CMK (cell line): ENCODE measurements at regions not wholly inside any gene's neighbourhood (a gene's known extent, or its start where the extent isn't known, plus 50 kb on each side); places are given as distances from the start of the nearest gene placed in this dataset.
"Not testable (repeated sequence)": the region's sequence is repeated elsewhere in the genome, so short reads cannot be mapped to it uniquely, and the experiment has no call there.

Experiments used
- DNase-seq: peaks from one replicate; pipeline ENCODE4 v3.0.0-alpha.2; 2010; ENCODE audit warnings: low read depth

GRCh38 chr5:174916227-174916626 is 191.8 kb downstream of the MSX2 start:
- no peak for DNase-seq

GRCh38 chr5:174911118-174911517 is 186.7 kb downstream of the MSX2 start:
- DNase-seq: no peak

DNA sequence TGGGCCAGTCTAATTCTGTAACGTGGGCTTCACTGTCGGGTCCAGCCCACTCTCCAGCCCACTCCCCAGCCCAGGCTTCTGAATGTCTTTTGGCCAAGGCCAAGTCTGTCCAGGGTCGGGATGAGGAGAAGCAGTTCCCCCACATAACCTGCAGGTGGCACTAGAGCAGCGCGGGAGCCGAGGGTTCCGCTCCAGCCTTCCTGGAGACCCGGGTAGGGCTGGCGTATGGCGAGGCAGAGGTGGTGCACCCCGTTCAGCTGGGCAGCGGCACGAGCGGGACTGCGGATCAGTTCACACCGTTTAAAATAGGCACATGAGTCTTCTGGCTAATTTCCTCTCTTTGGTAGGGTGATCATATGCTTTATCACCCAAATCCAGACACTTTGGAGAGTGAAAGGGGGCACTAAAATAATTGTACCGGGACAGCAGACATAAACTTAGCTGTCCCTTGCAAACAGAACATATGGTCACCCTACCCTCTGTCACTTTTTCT is 185.9 kb downstream of the MSX2 start:
- DNase-seq: peak; percentile 9

DNA sequence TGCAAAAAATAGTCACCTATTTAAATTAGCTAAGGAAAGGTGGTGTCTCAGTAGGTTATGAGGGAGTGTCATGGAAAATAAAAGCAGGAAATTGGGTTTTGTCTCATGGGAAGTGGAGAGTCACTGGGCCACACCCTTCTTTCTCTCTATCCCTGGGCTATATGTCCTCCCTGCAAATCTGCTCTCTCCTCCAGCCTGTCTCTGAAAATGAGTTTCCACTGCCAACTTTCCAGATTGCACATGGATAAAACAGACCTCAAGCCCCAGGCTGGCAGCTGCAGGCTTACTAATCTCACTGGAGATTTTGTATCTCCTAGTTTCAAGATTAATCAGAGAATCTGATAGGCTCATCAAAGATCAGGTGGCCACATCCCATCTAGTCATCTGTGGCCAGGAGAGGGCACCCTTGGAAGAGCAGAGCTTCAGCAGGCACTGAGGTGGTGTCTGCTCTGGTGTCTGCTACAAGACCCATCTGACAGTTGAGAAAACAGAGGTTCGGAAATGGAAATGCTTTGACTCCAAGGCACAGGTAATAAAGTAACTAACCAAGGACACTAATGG is 178.9 kb downstream of the MSX2 start:
- no peak for DNase-seq

DNA sequence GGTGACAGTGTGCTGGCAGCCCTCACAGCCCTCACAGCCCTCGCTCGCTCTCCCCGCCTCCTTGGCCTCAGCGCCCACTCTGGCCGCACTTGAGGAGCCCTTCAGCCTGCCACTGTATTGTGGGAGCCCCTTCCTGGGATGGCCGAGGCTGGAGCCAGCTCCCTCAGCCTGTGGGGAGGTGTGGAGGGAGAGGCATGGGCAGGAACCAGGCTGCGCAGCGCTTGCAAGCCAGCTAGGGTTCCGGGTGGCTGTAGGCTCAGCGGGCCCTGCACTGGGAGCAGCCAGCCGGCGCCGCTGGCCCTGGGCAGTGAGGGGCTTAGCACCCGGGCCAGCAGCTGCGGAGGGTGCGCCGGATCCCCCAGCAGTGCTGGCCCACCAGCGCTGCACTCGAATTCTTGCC is 177.0 kb downstream of the MSX2 start:
- DNase-seq: no peak

DNA sequence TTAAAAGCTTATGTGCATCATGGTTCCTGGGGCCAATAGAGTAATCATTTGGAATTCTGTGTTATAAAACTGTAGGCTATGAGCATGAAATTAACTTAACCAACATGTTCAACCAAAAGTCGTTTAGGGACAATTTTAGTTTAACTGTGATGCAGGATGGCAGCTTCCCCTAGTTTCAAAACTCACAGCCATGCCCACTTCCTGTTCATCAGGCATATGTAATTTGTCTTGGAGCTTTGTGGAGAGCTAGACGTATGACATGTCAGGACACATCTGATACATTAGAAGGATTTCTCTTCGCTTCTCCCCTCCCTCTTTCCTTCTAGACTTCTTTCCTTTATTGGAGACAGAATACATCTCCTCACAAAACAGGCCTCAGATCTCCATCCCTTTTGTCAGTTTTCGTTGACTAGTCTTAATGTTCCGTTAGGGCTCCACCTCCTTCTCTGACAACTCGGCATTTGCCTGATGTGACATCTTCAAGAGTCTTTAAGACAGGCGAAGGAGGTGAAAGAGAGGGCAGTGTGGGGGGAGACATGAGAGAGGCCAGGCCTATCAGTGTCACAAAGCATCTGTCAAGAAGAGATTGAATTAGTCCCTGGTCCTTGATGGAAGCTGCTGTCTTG is 176.0 kb downstream of the MSX2 start:
- DNase-seq: no peak

GRCh38 chr5:174897281-174897950 is 173.0 kb downstream of the MSX2 start:
- DNase-seq: no peak

GRCh38 chr5:174895360-174895759 is 171.0 kb downstream of the MSX2 start:
- DNase-seq: no peak

DNA sequence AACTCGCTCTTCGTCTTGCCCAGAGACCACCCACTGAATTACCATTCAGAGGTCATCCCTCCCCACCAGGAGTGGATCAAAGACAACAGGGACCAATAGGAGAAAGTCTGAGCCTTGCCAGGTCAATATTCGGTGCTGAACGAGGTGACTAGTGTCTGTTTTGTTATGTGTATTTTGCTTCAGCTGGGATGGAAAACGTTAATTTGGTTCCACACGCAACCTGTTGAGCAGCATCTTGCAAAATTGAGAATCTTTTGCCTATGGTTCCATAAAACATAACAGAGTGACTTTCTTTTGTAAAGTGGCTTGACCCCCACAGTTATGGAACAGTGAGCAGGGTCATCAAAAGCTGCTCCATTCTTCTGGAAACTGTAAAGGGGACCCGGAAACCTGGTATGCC is 168.4 kb downstream of the MSX2 start:
- DNase-seq: no peak

- not testable (repeated sequence) for DNase-seq
Observed at GRCh38 chr5:174880412-174881200, 156.2 kb downstream of the MSX2 start.

GRCh38 chr5:174877987-174878386 is 153.6 kb downstream of the MSX2 start:
- no peak for DNase-seq

DNA sequence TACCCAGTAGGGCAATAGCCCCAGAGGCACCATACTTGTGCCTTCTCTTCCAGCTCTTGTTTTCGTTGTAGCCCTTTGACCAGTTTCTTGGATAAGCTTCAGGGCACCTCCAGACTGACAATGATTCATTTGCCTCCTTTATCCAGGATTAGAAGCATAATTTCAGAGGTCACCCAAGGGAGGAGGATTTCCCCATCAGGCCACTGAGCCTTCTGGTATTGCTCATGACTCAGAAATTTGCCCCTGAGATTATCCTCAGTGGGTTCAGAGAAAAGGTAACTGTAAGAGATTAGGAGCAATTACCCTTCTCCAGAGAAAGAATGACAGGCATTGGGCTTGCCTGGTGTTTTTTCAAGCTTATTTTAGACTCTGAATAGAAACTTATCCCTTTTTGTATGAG is 147.9 kb downstream of the MSX2 start:
- DNase-seq: no peak

- no peak for DNase-seq
Observed at GRCh38 chr5:174852143-174852542, 127.8 kb downstream of the MSX2 start.

GRCh38 chr5:174850565-174851169 is 126.3 kb downstream of the MSX2 start:
- no peak for DNase-seq

DNA sequence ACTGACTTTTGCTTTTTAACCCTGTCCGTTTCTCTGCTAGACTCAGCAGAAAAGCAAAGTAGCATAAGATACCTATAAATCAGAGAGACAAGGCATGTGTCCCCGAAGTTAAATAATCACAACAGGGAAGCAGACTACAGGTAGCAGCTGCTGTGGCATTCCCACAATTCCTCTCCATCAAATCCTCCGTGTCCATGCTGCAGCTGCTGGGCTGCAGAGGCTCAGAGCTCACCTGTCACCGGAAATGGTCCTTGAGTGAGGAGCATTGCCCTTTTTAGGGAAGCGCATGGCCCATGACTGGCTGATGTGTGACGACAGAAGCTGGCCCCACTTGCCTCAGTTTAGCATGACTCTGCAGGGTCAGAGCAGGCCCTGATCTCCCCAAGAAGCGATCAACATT is 125.0 kb downstream of the MSX2 start:
- no peak for DNase-seq

DNA sequence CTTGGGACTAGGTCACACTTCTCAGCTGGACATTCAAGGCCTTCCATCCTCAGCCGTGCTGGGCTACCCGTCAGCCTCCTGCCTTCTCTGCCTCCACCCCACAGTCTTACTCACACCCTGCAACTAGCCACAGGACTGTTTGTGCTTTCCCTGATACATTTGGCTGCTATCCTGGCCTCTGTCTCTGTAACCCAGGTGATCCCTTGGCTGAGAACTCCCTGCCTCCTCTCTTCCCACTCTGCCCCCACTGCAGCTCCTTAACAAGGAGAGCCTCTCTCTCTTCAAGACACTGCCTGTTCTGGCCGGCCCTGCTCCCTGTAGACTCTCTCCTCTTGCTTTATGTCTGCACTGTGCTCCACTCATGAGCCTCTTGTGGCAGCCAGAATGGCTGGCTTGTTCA is 120.6 kb downstream of the MSX2 start:
- no peak for DNase-seq

DNA sequence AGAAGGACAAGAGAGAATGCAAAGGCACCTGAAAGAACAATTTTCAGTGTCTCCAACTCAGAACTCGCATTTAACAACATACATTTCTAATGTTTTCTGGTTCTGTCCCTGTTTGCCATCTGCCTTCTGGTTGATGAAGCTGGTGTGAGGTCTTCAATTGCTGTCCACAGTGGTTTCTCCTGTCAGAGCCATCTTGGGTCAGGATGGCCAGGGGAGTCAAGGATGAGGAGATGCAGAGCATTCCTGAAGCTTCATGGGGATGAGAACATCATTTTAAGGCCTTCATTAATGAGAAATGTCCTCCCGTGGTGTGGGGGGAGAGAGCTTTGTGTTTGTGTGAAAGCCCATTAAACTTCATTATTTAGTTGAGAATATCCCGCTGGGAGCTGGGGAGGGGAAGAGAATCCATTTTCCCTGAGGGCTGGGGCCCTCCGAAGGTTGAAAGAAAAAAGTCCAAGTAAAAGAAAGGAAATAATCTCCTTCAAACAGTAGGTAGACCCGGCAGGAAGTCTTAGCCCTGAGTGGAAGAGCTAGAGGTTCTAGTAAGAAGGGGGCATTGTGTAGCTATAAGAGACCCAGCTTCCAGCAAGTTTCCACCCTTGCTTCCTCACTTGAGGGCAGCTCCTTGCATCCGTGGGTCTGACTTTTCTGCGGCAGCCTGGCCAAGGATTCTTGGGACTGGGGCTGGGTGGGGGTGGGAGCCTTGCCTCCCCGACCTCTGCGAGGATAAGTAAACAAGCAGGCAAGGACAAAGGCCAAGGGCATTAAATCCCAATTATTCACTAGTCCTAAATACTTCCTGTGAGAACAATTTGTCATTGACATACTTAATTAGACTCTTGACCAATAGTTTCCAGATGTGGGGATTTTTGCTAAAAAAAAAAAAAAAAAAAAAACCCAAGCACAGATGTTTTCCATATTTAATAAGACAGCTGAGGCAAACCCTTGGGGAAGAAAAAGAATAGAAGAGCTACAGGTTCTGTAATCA is 119.2 kb downstream of the MSX2 start:
- no peak for DNase-seq

DNA sequence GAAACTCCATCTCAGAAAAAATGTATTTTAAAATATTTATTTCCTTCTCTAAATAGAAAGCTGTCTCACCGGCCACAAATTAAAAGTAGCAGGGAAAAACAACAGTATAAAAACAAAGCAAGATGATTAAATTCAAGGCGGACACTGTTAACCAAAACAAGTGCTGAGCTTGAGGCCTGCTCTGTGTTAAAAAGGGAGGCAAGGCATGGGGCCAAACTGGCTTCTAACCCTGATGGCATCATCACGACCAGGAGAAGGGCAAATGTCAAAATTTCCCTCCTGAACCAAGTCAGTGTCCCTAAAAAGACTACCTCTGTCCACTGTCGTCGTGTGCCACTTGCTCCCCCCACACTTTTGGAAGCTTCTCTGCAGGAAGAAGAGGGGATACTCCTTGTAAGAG is 116.1 kb downstream of the MSX2 start:
- no peak for DNase-seq

DNA sequence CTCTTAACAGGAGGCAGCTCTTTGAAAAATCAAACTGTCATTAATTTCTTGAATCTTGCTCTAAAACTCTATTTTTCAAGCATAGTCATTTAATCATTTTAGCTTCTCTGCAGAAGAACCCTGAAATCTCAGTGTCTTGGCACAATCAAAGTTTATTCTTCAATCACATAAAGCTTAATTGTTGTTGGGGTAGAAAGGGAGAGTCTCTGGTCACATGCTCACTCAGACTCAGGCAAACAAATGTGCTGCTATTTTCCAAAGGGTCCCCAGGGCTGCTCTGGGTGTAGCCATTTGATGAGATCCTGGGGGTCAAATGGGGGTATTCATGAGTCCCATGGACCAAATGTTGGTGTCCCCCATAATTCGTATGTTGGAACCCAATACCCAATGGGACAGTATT is 114.8 kb downstream of the MSX2 start:
- no peak for DNase-seq

- DNase-seq: no peak
Observed at GRCh38 chr5:174837919-174838902, 113.8 kb downstream of the MSX2 start.
